AG09309 (cell line): ENCODE measurements at regions not wholly inside any gene's neighbourhood (a gene's known extent, or its start where the extent isn't known, plus 50 kb on each side); places are given as distances from the start of the nearest gene placed in this dataset.
"Not testable (repeated sequence)": the region's sequence is repeated elsewhere in the genome, so short reads cannot be mapped to it uniquely, and the experiment has no call there.

Experiments
- DNase-seq: peaks from one replicate; pipeline ENCODE4 v3.0.0-alpha.2; 2010; ENCODE audit warnings: low read depth
- H3K4me3 ChIP-seq: 2 replicates; pipeline ENCODE4 v1.5.1; 2011; ENCODE audit warnings: mild to moderate bottlenecking, low read depth, low read length, moderate library complexity; ENCODE audit not compliant: control insufficient read depth
- TF ChIP-seq, protein P1 (sequence below): IDR thresholded peaks from 2 replicates; pipeline ENCODE4 v1.5.1; 2011; ENCODE audit warnings: mild to moderate bottlenecking, low read depth, low read length, inconsistent platforms; ENCODE audit not compliant: insufficient read depth, control insufficient read depth; ENCODE audit errors: missing control alignments

GRCh38 chr7:4352069-4352468 is 330.0 kb upstream of the FOXK1 start:
- TF ChIP-seq, protein P1, sequence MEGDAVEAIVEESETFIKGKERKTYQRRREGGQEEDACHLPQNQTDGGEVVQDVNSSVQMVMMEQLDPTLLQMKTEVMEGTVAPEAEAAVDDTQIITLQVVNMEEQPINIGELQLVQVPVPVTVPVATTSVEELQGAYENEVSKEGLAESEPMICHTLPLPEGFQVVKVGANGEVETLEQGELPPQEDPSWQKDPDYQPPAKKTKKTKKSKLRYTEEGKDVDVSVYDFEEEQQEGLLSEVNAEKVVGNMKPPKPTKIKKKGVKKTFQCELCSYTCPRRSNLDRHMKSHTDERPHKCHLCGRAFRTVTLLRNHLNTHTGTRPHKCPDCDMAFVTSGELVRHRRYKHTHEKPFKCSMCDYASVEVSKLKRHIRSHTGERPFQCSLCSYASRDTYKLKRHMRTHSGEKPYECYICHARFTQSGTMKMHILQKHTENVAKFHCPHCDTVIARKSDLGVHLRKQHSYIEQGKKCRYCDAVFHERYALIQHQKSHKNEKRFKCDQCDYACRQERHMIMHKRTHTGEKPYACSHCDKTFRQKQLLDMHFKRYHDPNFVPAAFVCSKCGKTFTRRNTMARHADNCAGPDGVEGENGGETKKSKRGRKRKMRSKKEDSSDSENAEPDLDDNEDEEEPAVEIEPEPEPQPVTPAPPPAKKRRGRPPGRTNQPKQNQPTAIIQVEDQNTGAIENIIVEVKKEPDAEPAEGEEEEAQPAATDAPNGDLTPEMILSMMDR, result no peak
- H3K4me3 ChIP-seq, result no peak overlapping the region

DNA sequence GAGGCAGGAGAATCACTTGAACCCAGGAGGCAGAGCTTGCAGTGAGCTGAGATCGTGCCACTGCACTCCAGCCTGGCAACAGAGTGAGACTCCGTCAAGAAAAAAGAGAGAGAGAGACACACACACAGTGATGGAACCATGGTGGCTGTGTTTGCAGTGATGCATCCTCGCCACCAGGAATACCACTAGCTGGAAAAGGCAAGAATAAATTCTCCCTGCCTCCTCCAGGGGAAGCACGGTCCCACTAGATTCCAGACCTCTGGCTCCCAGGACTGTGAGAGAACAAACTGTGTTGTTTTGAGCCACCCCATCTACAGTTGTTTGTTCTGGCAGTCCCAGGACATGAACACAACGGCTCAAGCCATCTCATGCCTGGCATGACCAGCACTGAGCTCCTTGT is 320.3 kb upstream of the FOXK1 start:
- no peak for DNase-seq
- no peak overlapping the region for H3K4me3 ChIP-seq
- TF ChIP-seq, protein P1, result no peak

More at GRCh38 chr7:4352069-4352468, 330.0 kb upstream of the FOXK1 start:
- DNase-seq, result no peak

- TF ChIP-seq, protein P1, result no peak
Observed at GRCh38 chr7:4383584-4383983, 298.5 kb upstream of the FOXK1 start.

DNA sequence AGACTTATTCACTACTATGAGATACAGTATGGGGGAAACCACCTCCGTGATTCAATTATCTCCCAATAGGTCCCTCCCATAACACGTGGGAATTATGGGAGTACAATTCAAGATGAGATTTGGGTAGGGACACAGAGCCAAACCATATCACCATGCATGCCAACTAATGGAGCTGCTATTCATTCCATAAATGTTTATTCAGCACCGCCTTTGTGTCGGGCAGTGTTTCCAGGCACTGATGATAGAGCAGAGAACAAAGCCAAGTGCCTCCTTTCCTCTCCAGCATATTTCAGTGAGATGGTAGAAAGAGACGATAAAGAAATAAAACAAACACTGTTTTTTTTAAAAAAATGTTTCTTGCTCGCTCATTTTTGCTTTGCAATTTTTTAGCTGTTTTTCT is 295.9 kb upstream of the FOXK1 start:
- TF ChIP-seq, protein P1, result no peak
- DNase-seq, result no peak
- no peak overlapping the region for H3K4me3 ChIP-seq

More at GRCh38 chr7:4383584-4383983, 298.5 kb upstream of the FOXK1 start:
- H3K4me3 ChIP-seq, result no peak overlapping the region
- no peak for DNase-seq

DNA sequence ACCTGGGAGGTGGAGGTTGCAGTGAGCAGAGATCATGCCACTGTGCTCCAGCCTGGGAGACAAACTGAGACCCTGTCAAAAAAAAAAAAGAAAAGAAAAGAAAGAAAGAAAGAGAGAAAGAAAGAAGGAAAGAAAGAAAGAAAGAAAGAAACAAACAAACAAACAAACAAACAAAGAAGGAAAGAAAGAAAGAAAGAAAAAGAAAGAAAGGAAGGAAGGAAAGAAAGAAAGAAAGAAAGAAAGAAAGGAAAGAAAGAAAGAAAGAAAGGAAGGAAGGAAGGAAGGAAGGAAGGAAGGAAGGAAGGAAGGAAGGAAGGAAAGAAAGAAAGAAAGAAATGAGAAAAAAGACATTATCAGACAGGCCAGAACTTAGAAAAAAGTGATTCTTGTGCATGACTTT is 291.0 kb upstream of the FOXK1 start:
- DNase-seq, H3K4me3 ChIP-seq: not testable (repeated sequence)

DNA sequence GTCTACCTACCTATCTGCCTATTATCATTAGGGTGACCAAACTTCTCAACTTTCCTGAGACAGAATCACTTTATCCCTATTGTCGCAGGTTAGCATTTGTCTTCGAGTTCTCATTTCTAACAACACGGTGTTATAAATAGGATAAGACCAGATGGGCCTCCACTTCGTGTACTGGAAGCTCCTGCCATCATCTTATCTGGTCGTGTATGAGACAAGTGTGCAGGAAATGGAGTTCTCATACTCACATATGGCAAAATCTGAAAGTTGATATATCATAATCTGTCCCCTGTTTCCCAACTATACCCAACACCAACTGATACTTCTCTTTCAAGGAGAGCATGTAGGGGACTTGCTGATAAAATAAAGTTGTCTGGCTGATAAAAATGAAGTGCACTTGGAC is 287.4 kb upstream of the FOXK1 start:
- TF ChIP-seq, protein P1, result no peak
- no peak overlapping the region for H3K4me3 ChIP-seq
- no peak for DNase-seq

GRCh38 chr7:4399121-4399520 is 283.0 kb upstream of the FOXK1 start:
- no peak overlapping the region for H3K4me3 ChIP-seq
- DNase-seq, result no peak
- TF ChIP-seq, protein P1, result no peak
